GM18517 (cell line): ENCODE measurements at regions not wholly inside any gene's neighbourhood (a gene's known extent, or its start where the extent isn't known, plus 50 kb on each side); places are given as distances from the start of the nearest gene placed in this dataset.

Experiments
- ATAC-seq: cut with Tn5 transposase; IDR thresholded peaks from one replicate; pipeline ENCODE4 v1.9.1; 2021; ENCODE audit warnings: mild to moderate bottlenecking, moderate library complexity; ENCODE audit not compliant: unreplicated experiment

DNA sequence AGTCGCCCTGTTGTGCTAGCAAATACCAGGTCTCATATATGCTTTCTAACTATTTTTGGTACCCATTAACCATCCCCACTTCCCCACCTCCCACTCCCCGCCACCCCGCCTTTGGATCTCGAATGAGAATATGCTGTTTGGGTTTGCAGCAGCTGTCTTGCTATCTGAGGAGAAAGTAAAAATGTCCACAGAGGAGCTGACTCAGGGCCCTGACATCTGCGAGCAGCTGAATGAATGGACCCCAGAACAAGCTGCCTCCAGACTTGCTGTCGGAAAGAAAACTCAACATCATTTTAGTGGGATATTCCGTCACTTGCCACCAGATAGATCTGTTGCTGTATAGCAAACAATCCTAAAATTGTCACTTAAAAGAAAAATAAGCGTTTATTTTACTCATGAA is 103.7 kb downstream of the LINC00237 start:
- no peak for ATAC-seq

DNA sequence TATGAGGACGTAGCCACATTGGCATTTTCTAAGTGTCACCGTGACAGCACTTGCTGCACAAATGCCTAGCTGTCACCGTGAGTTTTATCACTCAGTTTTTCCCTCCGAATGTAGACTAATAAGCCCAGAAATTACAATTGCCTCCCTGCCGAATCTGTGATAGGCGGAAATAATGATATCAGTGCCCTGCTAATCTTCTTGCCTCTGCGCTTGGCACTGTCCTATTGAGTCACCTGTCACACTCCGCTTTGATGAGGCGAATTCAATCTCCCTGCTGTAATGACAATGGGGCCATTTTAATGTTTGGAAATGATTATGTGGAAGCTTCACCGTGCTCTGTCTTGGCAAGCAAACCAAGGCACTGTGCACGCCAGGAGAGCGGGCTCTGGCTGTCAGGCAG is 112.8 kb downstream of the LINC00237 start:
- ATAC-seq = no peak

DNA sequence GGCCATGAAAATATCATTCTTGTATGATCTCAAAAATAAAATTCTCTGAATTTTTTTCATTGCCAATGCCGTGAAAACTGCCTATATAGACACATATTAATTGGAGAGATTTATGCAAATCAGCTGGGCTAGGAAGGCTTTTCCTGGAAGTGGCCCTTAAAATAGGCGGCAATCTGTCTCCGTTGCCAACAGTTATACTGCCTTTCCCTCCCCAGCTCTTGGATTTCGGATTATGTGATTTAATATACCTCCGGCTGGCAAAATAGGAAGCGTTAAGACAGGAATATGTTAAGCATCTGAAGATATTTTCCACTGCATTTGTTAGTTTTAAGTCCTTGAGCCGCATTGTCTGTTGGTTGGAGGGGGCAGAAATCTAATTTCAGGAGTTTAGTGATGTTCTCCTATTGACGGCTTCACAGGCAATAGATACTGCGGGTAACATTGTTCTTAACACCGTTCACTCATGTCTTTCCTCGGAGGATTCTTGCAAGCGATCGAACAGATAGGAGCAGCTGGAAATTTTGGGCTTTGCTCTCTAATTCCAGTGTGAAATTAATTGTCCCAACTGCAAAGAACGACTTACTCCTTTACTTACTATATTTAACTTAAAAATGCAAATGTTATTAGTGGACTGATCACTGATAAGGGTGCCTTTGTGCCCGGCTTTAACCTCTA is 113.3 kb downstream of the LINC00237 start:
- ATAC-seq = no peak

DNA sequence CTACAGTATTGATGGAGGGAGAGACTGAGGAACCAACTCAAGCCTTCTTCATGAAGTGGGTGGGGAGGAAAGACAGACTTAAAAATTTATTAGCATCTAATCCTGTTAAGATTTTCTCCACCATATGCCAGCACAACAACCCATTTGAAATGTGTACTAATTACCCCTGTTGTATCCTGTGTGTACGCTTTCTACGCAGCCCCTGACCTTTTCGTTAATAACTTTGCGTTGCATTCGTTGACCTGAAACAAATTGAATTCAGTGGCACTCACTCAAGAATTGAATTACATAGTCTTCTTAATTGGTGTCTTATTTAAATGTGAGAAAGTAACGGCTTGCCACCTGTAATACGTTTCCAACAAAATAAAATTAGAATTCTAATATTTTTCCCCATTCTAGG is 113.9 kb downstream of the LINC00237 start:
- no peak for ATAC-seq

DNA sequence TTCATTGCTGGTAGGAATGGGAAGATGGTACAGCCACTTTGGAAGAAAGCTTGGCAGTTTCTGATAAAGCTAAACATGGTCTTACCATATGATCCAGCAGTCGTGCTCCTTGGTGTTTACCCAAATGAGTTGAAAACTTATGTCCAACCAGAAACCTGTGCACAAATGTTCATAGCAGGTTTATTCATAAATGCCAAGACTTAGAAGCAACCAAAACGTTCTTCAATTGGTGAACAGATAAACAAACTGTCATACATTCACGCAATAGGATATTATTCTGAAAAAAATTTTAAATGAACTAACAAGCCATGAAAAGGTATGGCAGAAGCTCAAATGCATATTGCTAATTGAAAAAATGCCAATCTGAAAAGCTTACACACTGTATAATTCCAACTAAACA is 117.1 kb downstream of the LINC00237 start:
- no peak for ATAC-seq

DNA sequence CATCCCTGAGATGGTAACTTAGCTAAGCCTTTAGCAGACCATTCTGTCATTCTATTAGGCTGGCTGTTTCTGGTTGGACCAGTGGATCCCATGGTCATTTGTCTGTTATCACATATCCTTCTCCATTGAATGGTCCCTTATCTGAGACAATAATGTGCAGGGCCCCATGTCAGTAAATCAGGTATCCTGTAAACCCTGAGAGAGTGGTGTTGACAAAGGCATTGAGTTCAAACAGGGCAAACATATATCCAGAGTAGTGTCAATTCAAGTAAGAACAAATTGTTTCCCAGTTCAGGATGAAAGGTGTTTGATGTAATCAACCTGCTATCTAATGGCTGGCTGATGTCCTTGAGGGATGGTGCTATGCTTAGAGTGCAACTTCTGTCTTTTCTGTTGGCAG is 126.2 kb downstream of the LINC00237 start:
- no peak for ATAC-seq

DNA sequence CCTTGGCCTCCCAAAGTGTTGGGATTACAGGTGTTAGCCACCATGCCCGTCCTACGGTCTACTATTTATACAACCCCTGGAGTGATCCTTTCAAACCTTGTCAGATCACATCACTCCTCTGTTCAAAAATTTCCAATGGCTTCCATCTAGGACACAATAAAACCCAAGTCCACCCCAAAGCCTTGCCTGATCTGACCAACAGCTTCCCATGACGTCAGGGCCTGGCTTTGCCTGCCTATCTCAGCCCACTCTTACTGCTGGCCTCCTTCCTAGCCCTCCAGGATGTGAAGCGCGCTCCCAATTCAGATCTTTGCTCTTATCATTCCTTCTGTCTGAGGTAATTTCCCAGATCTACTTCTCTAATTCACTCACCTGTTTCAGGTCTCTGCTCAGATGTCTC is 128.4 kb downstream of the LINC00237 start:
- ATAC-seq = no peak

DNA sequence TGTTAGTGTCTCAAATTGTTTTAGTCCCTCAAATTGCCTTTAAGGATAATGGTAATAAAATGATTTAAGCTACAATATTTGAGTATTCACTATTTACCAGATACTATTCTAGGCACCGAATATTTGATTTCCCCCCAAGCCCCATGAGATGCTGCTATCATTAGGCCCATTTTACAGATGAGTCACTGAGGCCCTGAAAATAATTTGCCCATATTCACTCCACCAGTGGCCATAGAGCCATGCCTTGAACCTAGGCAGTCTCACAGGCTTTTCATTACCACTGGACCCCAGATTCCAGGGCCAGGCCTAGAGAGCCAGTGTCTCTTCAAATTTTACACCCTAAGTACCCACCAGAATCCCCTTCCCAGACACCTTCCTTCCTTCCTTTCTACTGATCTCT is 133.7 kb downstream of the LINC00237 start:
- no peak for ATAC-seq

DNA sequence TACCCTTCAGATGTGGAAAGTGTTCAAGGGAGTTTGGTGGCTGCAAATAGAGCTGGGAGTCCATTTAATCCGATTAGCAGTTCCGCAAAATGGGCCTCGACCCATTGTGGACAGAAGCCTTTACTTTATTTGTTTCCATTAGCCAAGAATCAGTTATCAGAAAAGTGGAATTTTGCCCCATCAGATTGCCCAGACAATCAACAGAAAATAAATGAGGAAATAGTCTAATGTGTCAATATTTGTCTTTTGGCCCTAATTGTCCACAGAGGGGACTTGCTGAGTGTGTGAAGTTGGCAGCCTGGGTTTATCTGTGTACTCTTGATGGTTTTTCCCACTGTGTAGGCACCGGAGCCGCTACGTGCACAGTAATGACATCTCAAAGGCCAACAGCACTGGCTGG is 134.3 kb downstream of the LINC00237 start:
- ATAC-seq = no peak

DNA sequence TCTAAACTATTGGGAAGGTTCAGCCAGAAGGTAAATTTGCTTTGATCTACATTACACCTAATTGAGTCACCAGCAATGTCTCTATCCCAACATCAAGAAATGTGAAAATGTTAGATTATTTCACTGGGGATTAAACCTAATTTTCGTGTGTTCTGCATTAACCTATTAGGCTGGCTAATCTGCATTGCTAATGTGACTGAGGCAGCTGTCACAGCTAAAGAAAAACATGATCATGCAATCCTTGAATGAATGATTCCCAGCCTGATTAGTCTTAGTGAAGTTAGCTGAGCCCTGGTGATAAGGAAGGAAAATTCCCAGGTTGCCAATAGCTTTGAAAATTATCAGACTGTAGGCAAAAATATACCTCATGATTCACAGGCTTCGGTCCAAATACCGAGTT is 135.3 kb downstream of the LINC00237 start:
- no peak for ATAC-seq

DNA sequence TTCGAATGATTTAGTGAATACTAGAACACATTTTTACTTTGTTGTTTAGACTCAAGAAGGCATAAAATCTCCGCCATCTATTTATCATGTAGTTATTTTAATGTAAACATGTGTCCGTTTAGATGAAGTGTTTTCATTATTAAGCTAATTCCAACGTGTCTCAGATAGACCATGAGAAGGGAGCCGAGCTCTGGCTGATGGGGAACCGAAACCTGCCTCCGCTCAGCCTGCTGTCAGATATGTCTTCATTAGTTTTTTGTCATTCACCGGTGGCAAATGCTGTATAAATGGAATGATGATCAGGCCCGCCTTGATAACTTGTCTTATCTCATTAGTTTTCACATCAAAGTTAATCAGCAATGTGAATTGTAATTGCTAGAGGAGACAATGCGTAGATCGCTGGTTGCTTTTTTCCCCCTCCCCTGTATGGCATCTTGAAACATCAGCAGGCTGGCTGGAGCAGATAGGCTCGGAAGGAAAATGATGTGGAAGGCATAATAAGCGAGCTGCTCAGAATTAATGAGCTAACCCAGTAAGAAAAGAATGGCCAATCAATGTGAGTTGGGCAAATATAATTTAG is 136.4 kb downstream of the LINC00237 start:
- no peak for ATAC-seq

DNA sequence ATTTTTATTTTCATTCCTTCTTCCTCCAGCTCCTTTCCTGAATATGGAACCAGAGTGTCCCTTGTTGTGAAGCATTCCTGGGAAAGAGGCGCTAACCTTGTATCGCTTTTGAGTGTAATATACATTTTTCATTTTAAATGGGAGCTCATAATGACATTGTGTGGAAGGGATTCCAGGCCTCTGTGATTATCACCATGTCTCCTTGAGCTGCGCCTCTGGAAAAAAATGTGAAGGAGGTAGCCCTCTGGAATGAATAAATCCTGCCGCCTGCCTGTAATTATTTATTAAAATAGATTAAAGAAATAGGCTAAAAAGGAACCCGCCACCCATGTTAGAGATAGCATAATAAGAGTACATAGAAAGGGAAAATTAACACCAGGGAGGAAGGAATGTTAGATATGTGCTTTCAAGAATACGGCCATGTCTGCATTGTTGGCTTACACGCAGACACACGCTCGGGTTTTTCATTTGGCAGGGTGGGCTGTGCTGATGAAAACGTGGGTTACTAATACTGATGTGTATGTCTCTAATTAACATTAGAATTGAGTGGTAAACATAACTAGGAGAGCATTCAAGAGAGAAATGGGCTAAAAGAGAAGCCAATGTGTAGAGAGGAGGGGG is 138.5 kb downstream of the LINC00237 start:
- ATAC-seq = no peak

DNA sequence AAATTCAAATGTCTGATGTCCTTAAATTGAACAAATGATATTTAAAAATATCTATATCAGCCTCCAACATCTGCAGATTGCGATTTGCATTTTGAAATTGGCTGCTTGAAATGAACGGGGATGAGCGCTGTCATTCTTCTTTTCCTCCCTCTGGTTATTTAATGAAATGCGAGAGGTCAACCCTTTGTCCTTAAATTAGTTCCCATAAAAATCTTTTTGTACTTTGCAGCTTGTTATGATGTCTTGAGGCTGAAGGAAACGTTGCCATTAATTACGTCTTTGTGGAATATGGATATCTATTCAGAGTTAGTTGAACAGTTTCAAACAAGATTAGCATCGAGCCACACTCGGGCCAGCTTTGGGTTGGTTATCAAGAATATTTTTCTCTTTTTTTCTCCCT is 140.0 kb downstream of the LINC00237 start:
- no peak for ATAC-seq

DNA sequence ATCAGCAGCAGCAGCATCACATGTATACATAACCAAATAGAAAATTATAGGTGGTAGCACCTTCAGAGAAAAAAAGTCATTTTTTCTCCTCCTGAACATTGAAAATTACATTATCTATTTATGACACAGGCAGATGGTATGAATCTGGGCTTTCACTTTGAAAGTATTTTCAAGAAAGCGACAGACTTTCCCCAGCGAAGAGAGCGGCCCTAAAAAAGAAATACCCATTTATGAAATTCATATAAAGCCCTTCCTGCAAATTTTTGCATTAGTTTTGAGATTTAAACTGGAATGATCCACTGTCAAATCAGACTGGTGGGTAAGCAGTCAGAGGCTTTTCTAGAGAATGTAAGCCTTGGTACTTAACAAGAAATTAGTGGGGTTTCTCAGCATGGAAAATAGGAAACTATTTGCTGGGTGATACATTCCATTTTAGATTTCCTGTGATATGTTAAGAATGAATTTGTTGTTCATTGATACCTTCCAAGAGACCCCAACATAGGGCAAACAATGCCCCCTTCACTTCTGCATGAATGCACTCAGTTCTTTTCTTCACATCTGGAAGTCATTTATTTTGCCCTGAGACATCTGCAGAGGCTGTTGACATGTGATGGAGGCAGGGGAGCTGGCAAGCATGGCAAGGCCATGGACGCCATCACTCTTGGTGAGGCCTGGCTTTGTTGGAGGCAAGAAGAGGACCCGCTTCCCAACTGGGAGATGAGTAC is 147.0 kb downstream of the LINC00237 start:
- no peak for ATAC-seq

DNA sequence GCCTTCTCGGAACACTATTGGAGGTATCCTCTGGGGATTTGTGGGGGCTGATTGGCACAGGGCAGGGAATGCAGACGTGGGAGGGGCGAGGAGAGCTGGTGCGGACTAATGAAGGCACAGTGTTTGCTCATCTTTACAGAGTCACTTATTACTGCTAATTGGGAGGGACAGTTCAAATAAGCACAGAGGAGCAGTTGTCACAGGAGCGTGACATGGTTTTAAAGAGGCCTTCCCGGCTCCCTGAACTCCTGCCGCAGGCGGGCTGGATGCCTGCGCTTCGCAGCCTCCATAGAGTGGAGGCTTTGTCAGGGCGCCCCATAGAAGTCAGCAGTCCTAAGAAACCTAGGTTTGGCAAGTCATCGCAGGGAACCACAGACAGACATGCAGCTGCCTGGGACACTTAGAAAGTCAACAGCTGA is 149.6 kb downstream of the LINC00237 start:
- no peak for ATAC-seq

DNA sequence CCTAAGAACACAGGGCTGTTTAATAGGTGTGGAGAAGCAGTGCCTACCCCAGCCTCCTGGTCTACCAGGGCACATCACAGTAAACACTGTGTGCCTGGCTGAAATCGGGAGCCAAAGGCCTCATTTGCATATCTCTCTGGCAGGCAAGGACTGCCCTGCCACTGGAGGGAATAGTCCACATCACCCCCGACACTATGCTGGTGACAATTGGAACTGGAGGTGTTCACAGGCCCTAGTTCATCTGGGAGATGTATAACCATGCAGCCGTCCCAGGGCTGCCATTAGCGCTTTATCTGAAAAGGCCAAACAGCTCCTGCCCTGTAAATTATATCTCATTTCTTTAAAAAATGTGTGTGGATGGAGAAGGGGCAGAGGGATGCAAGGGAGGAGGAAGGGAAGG is 150.3 kb downstream of the LINC00237 start:
- ATAC-seq = no peak

DNA sequence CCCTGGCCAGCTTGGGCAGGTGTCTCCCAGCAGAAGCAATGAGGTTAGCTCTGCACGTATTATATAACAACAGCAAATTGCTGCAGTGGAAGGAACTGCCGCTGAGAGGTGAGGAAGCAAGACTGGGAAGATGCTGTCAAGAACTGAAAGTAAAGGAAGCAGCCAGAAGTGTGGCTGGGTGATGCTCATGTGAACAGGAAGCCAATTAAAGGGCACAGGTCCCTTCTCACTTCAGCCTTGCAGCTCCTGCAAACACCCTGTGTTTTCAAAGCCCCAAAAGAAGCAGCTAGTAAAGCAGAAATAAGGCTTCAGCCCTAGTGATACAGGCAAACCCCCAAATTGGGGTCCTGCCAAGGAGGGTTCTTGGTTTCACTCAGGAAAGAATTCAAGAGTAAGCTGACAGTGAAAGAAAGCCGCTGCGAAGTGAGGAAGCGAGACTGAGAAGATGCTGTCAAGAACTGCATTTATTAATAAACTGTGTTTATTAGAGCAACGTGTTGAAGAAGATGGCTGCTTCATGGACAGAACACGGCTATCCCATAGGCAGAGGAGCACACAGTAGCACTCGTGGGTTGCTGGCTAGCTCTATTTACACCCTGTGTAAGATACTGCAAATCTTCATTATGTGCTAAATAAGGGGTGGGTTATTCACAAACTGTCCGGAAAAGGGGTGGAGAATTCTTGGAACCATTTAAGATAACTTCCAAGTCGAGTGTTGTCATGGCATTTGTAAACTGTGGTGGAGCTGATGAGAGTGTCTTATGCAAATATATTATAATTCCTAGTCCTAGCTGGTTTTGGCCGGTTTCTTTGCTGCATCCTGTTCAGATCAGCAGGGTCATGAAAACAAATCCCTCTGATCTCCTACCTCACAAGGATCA is 152.2 kb downstream of the LINC00237 start:
- ATAC-seq = no peak

DNA sequence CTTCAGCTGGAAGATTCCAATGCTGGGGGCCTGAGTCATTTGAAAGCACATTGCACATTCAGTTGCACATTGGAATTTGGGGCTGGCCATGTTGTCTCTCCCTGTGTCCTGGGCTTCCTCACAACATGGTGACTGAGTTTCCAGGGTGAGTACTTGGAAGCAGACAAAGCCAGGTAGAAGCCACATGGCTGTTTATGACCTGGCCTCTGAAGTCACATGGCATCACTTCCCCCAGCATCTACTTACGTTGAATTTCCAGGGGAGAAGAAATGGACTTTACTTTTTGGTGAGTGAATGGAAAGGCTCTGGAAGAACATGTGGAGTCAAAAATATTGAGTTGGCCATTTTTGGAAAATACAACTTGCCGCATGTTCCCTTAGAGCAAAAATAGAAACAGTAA is 155.5 kb downstream of the LINC00237 start:
- ATAC-seq = no peak

DNA sequence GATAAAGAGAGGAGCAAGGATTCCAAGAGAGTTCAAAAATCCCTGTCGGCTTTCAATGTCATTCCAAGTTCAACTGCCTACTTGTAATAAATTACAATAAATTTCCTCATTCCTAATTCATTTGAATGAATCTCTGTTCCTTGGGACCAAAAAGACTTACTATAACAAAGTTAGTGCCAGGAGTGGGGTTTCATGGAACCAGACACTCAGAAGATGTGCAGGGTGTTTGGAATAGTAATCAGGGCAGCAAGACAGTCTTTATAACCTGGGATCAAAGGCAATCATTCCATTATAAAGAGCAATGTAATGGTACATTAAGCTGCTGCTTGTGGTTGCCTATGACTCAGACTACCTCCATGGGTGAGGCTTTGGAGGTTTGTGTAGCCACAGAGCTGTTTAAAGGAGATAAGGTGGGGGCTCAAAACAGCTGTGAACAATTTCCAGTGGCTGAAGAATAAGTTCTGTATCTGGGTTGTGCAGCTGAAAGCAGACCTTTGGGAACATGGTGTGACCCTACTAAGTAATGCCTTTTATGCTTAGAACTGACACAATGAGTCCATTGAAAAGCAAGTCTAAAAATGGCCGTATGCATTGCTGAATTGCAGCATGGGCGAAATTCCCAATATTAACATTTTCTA is 159.9 kb downstream of the LINC00237 start:
- ATAC-seq = no peak

DNA sequence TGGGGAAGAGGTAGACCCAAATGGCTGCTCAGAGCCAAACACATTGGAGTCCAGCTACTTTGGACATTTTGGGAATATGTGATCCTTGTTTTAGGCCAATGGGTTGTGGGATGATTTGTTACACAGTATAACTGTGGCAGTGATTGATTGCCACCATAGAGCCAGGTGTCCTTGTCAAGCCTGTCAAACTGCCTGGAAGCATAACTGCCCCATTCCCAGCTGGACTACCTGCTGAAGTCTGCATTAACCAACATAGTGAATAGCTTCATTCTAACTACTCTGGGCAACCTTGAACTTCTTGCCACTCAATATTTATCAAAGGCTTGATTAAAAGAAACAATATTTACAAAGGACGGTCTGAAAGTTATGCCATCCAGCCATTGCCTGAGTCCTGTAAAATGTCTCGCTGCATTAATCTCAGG is 164.7 kb downstream of the LINC00237 start:
- ATAC-seq = no peak
